ENCODE measurements at regions not wholly inside any gene's neighbourhood (a gene's known extent, or its start where the extent isn't known, plus 50 kb on each side); places are given as distances from the start of the nearest gene placed in this dataset.

GRCh38 chr6:91447530-91448254, 860.8 kb upstream of the MAP3K7 start:
- no peaks in the 10 kb centered on the region for H3K79me2 ChIP-seq (ENCODE audit: control insufficient read depth, insufficient read depth, low read length)

GRCh38 chr6:91447081-91447480, 860.2 kb upstream of the MAP3K7 start:
- H3K9ac ChIP-seq (ENCODE audit: insufficient read depth, low read length), result no peak overlapping the region
- DNase-seq (ENCODE audit: low read depth in 2 of 2), result no peak
- no peak overlapping the region for H3K4me2 ChIP-seq (ENCODE audit: extremely low read depth, insufficient read depth, low read length)
- H3K4me1 ChIP-seq (ENCODE audit: control insufficient read depth, extremely low read depth, insufficient read depth, low read length), result no peaks in the 10 kb centered on the region
- no peaks in the 10 kb centered on the region for H4K20me1 ChIP-seq (ENCODE audit: control insufficient read depth, extremely low read depth, insufficient read depth, low read length)
- no peaks in the 10 kb centered on the region for H3K9me3 ChIP-seq (ENCODE audit: control insufficient read depth, insufficient read depth, low read depth, low read length)
- no peak overlapping the region for H2AFZ ChIP-seq (ENCODE audit: low read length)
- H3K79me2 ChIP-seq (ENCODE audit: control insufficient read depth, insufficient read depth, low read length), result no peaks in the 10 kb centered on the region
- no peaks in the 10 kb centered on the region for H3K27me3 ChIP-seq (ENCODE audit: control insufficient read depth, insufficient read depth, low read length)
- no peaks in the 10 kb centered on the region for H3K36me3 ChIP-seq (ENCODE audit: control insufficient read depth, insufficient read depth, low read length)
- no peak overlapping the region for H3K27ac ChIP-seq (ENCODE audit: insufficient read depth, low read length)
- TF ChIP-seq EZH2 (IDR thresholded peaks at IDR 0.05; ENCODE audit: low read length, missing control alignments) (no peak), CTCF (conservative IDR thresholded peaks at IDR 0.05 in 1 of 2, IDR thresholded peaks at IDR 0.05 in 1 of 2; ENCODE audit: low read depth in 1 of 2, low read length in 2 of 2) (no peak)
- no peak overlapping the region for H3K4me3 ChIP-seq (replicated peaks in 1 of 4; ENCODE audit: control extremely low read depth in 1 of 4, insufficient read depth in 1 of 4, low read depth in 3 of 4, low read length in 4 of 4)

More at GRCh38 chr6:91447530-91448254, 860.8 kb upstream of the MAP3K7 start:
- no peak for TF ChIP-seq CTCF (conservative IDR thresholded peaks at IDR 0.05 in 1 of 2, IDR thresholded peaks at IDR 0.05 in 1 of 2; ENCODE audit: low read depth in 1 of 2, low read length in 2 of 2)
- TF ChIP-seq EZH2 (IDR thresholded peaks at IDR 0.05; ENCODE audit: low read length, missing control alignments), result no peak
- no peaks in the 10 kb centered on the region for H3K9me3 ChIP-seq (ENCODE audit: control insufficient read depth, insufficient read depth, low read depth, low read length)
- no peaks in the 10 kb centered on the region for H3K27me3 ChIP-seq (ENCODE audit: control insufficient read depth, insufficient read depth, low read length)
- H4K20me1 ChIP-seq (ENCODE audit: control insufficient read depth, extremely low read depth, insufficient read depth, low read length), result no peaks in the 10 kb centered on the region
- no peak overlapping the region for H3K4me3 ChIP-seq (replicated peaks in 1 of 4; ENCODE audit: control extremely low read depth in 1 of 4, insufficient read depth in 1 of 4, low read depth in 3 of 4, low read length in 4 of 4)
- H2AFZ ChIP-seq (ENCODE audit: low read length), result no peak overlapping the region
- no peak for DNase-seq (ENCODE audit: low read depth in 2 of 2)
- H3K27ac ChIP-seq (ENCODE audit: insufficient read depth, low read length), result no peak overlapping the region
- no peak overlapping the region for H3K9ac ChIP-seq (ENCODE audit: insufficient read depth, low read length)
- no peak overlapping the region for H3K4me2 ChIP-seq (ENCODE audit: extremely low read depth, insufficient read depth, low read length)
- no peaks in the 10 kb centered on the region for H3K36me3 ChIP-seq (ENCODE audit: control insufficient read depth, insufficient read depth, low read length)
- H3K4me1 ChIP-seq (ENCODE audit: control insufficient read depth, extremely low read depth, insufficient read depth, low read length), result no peaks in the 10 kb centered on the region

- no peak for TF ChIP-seq CTCF (conservative IDR thresholded peaks at IDR 0.05 in 1 of 2, IDR thresholded peaks at IDR 0.05 in 1 of 2; ENCODE audit: low read depth in 1 of 2, low read length in 2 of 2)
- TF ChIP-seq EZH2 (IDR thresholded peaks at IDR 0.05; ENCODE audit: low read length, missing control alignments), result no peak
- no peaks in the 10 kb centered on the region for H3K4me1 ChIP-seq (ENCODE audit: control insufficient read depth, extremely low read depth, insufficient read depth, low read length)
- H3K9me3 ChIP-seq (ENCODE audit: control insufficient read depth, insufficient read depth, low read depth, low read length), result no peaks in the 10 kb centered on the region
These were observed 856.5 kb upstream of the MAP3K7 start for GRCh38 chr6:91443405-91443804.

More at GRCh38 chr6:91443405-91443804, 856.5 kb upstream of the MAP3K7 start:
- Histone ChIP-seq H3K4me2 (ENCODE audit: extremely low read depth, insufficient read depth, low read length) (no peak overlapping the region), H3K36me3 (ENCODE audit: control insufficient read depth, insufficient read depth, low read length) (no peaks in the 10 kb centered on the region), H4K20me1 (ENCODE audit: control insufficient read depth, extremely low read depth, insufficient read depth, low read length) (no peaks in the 10 kb centered on the region), H3K9ac (ENCODE audit: insufficient read depth, low read length) (no peak overlapping the region), H3K27ac (ENCODE audit: insufficient read depth, low read length) (no peak overlapping the region), H3K79me2 (ENCODE audit: control insufficient read depth, insufficient read depth, low read length) (no peaks in the 10 kb centered on the region), H3K27me3 (ENCODE audit: control insufficient read depth, insufficient read depth, low read length) (no peaks in the 10 kb centered on the region), H3K4me3 (replicated peaks in 1 of 4; ENCODE audit: control extremely low read depth in 1 of 4, insufficient read depth in 1 of 4, low read depth in 3 of 4, low read length in 4 of 4) (no peak overlapping the region), H2AFZ (ENCODE audit: low read length) (no peak overlapping the region)
- no peak for DNase-seq (ENCODE audit: low read depth in 2 of 2)

Measured in fibroblast of lung (primary cell).